A549 (cell line): ENCODE measurements at regions not wholly inside any gene's neighbourhood (a gene's known extent, or its start where the extent isn't known, plus 50 kb on each side); places are given as distances from the start of the nearest gene placed in this dataset.
"Not testable (repeated sequence)": the region's sequence is repeated elsewhere in the genome, so short reads cannot be mapped to it uniquely, and the experiment has no call there.

Experiments used
- CTCF ChIP-seq: fragments of >200 bp; sonication (Bioruptor Twin); formaldehyde crosslinking; IDR thresholded peaks from 3 replicates; pipeline ENCODE4 v1.5.1; 2016
- MAZ ChIP-seq: fragments of 150-350 bp; IDR thresholded peaks from 2 replicates; pipeline ENCODE4 v1.6.1; 2014; ENCODE audit warnings: antibody characterized with exemption, low read depth, low read length, borderline replicate concordance
- POLR2A ChIP-seq: IDR thresholded peaks from 2 replicates; pipeline ENCODE4 v1.6.1; 2012; ENCODE audit warnings: mild to moderate bottlenecking, low read length
- POLR2AphosphoS2 ChIP-seq: conservative IDR thresholded peaks from 2 replicates; pipeline ENCODE4 v1.6.1; 2012; ENCODE audit warnings: low read length, improper control_type of control experiment, inconsistent platforms
- RAD21 ChIP-seq, 2 experiments: fragments of >200 bp in 1 of 2; sonication (Bioruptor Twin) in 1 of 2; formaldehyde crosslinking in 1 of 2; IDR thresholded peaks in 1 of 2; conservative IDR thresholded peaks in 1 of 2; 2 replicates in 1 of 2; 3 replicates in 1 of 2; pipeline ENCODE4 v1.6.1; 2012 to 2018; ENCODE audit warnings: inconsistent platforms in 1 of 2

- not testable (repeated sequence) for TF ChIP-seq CTCF; POLR2A; POLR2AphosphoS2; MAZ; RAD21 (conservative IDR thresholded peaks at IDR 0.05 in 1 of 2, IDR thresholded peaks at IDR 0.05 in 1 of 2)
Measured at GRCh38 chr2:90323612-90324558, 1632.4 kb downstream of the RPIA start.
